H1 (cell line): ENCODE measurements at regions not wholly inside any gene's neighbourhood (a gene's known extent, or its start where the extent isn't known, plus 50 kb on each side); places are given as distances from the start of the nearest gene placed in this dataset.

Source experiments
- ATF3 ChIP-seq: IDR thresholded peaks from 2 replicates; pipeline ENCODE4 v1.6.1; 2011; ENCODE audit warnings: low read depth, mild to moderate bottlenecking, low read length; ENCODE audit not compliant: insufficient read depth
- BRCA1 ChIP-seq: IDR thresholded peaks from 2 replicates; pipeline ENCODE4 v1.6.1; 2012; ENCODE audit warnings: low read depth, low read length, improper control_type of control experiment
- CTCF ChIP-seq, 3 experiments: IDR thresholded peaks; 1 replicate in 2 of 3; 2 replicates in 1 of 3; pipeline versions ENCODE4 v1.5.1 to v1.6.1; 2011; ENCODE audit warnings: low read length in 3 of 3, mild to moderate bottlenecking in 3 of 3, inconsistent platforms in 2 of 3, low read depth in 1 of 3, moderate library complexity in 1 of 3; ENCODE audit not compliant: insufficient read depth in 1 of 3; ENCODE audit errors: control extremely low read depth in 1 of 3
- EGR1 ChIP-seq: IDR thresholded peaks from 2 replicates; pipeline ENCODE4 v1.6.1; 2011; ENCODE audit warnings: low read depth, low read length, borderline replicate concordance
- FOSL1 ChIP-seq: IDR thresholded peaks from 2 replicates; pipeline ENCODE4 v1.6.1; 2011; ENCODE audit warnings: mild to moderate bottlenecking, low read depth, low read length, moderate library complexity; ENCODE audit not compliant: insufficient read depth
- GTF2F1 ChIP-seq: IDR thresholded peaks from 2 replicates; pipeline ENCODE4 v1.6.1; 2012; ENCODE audit warnings: low read depth, low read length, improper control_type of control experiment, borderline replicate concordance
- POLR2A ChIP-seq, 2 experiments: IDR thresholded peaks; 1 replicate in 1 of 2; 2 replicates in 1 of 2; pipeline ENCODE4 v1.6.1; 2011; ENCODE audit warnings: low read depth in 2 of 2, low read length in 2 of 2, mild to moderate bottlenecking in 2 of 2; ENCODE audit errors: control extremely low read depth in 1 of 2
- RXRA ChIP-seq: IDR thresholded peaks from 2 replicates; pipeline ENCODE4 v1.6.1; 2011; ENCODE audit warnings: low read depth, mild to moderate bottlenecking, low read length, moderate library complexity; ENCODE audit not compliant: insufficient read depth
- SP1 ChIP-seq: IDR thresholded peaks from 2 replicates; pipeline ENCODE4 v1.6.1; 2011; ENCODE audit warnings: low read depth, low read length
- TF ChIP-seq, protein P1 (sequence below): IDR thresholded peaks from 2 replicates; pipeline ENCODE4 v1.6.1; 2012; ENCODE audit warnings: inconsistent platforms

- TF ChIP-seq EGR1: no peak
- no peak for TF ChIP-seq CTCF (IDR thresholded peaks at IDR 0.05; ENCODE audit: control extremely low read depth in 1 of 3, insufficient read depth in 1 of 3, low read depth in 1 of 3, low read length in 3 of 3)
- no peak for TF ChIP-seq RXRA
- no peak for TF ChIP-seq SP1
- TF ChIP-seq GTF2F1: no peak
- no peak for TF ChIP-seq BRCA1
- no peak for TF ChIP-seq POLR2A (IDR thresholded peaks at IDR 0.05; ENCODE audit: control extremely low read depth in 1 of 2, low read depth in 2 of 2, low read length in 2 of 2)
- TF ChIP-seq FOSL1: no peak
- no peak for TF ChIP-seq ATF3
- TF ChIP-seq, protein P1, sequence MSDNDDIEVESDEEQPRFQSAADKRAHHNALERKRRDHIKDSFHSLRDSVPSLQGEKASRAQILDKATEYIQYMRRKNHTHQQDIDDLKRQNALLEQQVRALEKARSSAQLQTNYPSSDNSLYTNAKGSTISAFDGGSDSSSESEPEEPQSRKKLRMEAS: no peak
These were observed 176.7 kb upstream of the CTTNBP2NL start for GRCh38 chr1:112219267-112219666.
